Caco-2 (cell line): ENCODE measurements at regions not wholly inside any gene's neighbourhood (a gene's known extent, or its start where the extent isn't known, plus 50 kb on each side); places are given as distances from the start of the nearest gene placed in this dataset.

Experiments used
- BruUV-seq: library from RNA; stranded (reverse); fragments of 400-500 nt; replicated peaks from 2 replicates; lab custom pipeline; 2021; lab: Mats Ljungman, UMichigan
- CTCF ChIA-PET: fragments of 300-600 bp; sonication (Branson Sonifier 250); formaldehyde crosslinking; loops from one replicate; lab custom pipeline; 2022; ENCODE audit warnings: antibody characterized with exemption; lab: Charles Lee
- POLR2A ChIA-PET: fragments of 300-600 bp; sonication (Branson Sonifier 250); formaldehyde crosslinking; loops from one replicate; lab custom pipeline; 2022; ENCODE audit warnings: antibody characterized with exemption; lab: Charles Lee
- DNase-seq, 2 experiments: peaks; one replicate each; pipeline versions ENCODE4 v3.0.0 to v3.0.0-alpha.2; 2020 to 2022
- H3K27me3 ChIP-seq: replicated peaks from 2 replicates; pipeline ENCODE4 v1.6.0; 2011; ENCODE audit warnings: low read length; ENCODE audit not compliant: control insufficient read depth, insufficient read depth
- H3K36me3 ChIP-seq: 2 replicates; pipeline ENCODE4 v1.5.1; 2011; ENCODE audit warnings: low read length; ENCODE audit not compliant: control insufficient read depth, insufficient read depth
- H3K4me1 ChIP-seq: fragments of 250-450 bp; sonication (Bioruptor Pico); 2 replicates; pipeline ENCODE4 v1.5.1; 2020; ENCODE audit warnings: mild to moderate bottlenecking
- H3K4me3 ChIP-seq: 2 replicates; pipeline ENCODE4 v1.5.1; 2011; ENCODE audit warnings: low read depth, mild to moderate bottlenecking, control low read depth, low read length
- H3K9me3 ChIP-seq: fragments of 250-450 bp; sonication (Bioruptor Pico); 2 replicates; pipeline ENCODE4 v1.5.1; 2020; ENCODE audit warnings: mild to moderate bottlenecking, moderate library complexity
- H3K27ac Mint-ChIP-seq: one replicate; pipeline ENCODE4 v1.8.0; 2022; ENCODE audit warnings: mixed read lengths; ENCODE audit not compliant: unreplicated experiment
- H3K27me3 Mint-ChIP-seq: one replicate; pipeline ENCODE4 v1.8.0; 2022; ENCODE audit warnings: mixed read lengths; ENCODE audit not compliant: insufficient read depth, unreplicated experiment
- H3K36me3 Mint-ChIP-seq: one replicate; pipeline ENCODE4 v1.8.0; 2022; ENCODE audit warnings: mild to moderate bottlenecking, mixed read lengths; ENCODE audit not compliant: insufficient read depth, unreplicated experiment
- H3K4me1 Mint-ChIP-seq: one replicate; pipeline ENCODE4 v1.8.0; 2022; ENCODE audit warnings: low read depth, mixed read lengths; ENCODE audit not compliant: unreplicated experiment
- H3K4me3 Mint-ChIP-seq: one replicate; pipeline ENCODE4 v1.8.0; 2022; ENCODE audit warnings: mild to moderate bottlenecking, moderate library complexity, mixed read lengths; ENCODE audit not compliant: unreplicated experiment
- H3K9me3 Mint-ChIP-seq: one replicate; pipeline ENCODE4 v1.8.0; 2022; ENCODE audit warnings: mixed read lengths; ENCODE audit not compliant: unreplicated experiment
- CTCF ChIP-seq, 2 experiments: fragments of 200-600 bp in 1 of 2; IDR thresholded peaks; 1 replicate in 1 of 2; 2 replicates in 1 of 2; pipeline versions ENCODE4 v1.5.1 to v1.8.0; 2011 to 2022; ENCODE audit warnings: antibody characterized with exemption in 1 of 2, control low read depth in 1 of 2, inconsistent platforms in 1 of 2, low read depth in 1 of 2, low read length in 1 of 2, mild to moderate bottlenecking in 1 of 2, moderate library complexity in 1 of 2; ENCODE audit not compliant: insufficient read depth in 1 of 2, severe bottlenecking in 1 of 2, unreplicated experiment in 1 of 2
- intact Hi-C: fragments of 100-400 bp; cut with micrococcal nuclease; formaldehyde crosslinking; loops from one replicate; pipeline ENCODE4 v1.10.0; 2022; ENCODE audit not compliant: unreplicated experiment

GRCh38 chr15:27670486-27671209 is 428.5 kb downstream of the OCA2 start:
- ChIA-PET CTCF (no interaction called here), POLR2A (no interaction called here)
- Histone ChIP-seq H3K27me3 (no peaks in the 10 kb centered on the region), H3K4me1 (no peaks in the 10 kb centered on the region), H3K9me3 (no peaks in the 10 kb centered on the region), H3K36me3 (no peaks in the 10 kb centered on the region), H3K4me3 (no peak overlapping the region)
- H3K4me3 Mint-ChIP-seq, result no peak overlapping the region
- intact Hi-C loops, result no loop called here
- H3K4me1 Mint-ChIP-seq, result no peaks in the 10 kb centered on the region
- BruUV-seq, result no TSS peak
- peaks cover 6% of the 10 kb centered on the region for H3K27me3 Mint-ChIP-seq
- DNase-seq, result no peak
- TF ChIP-seq CTCF (IDR thresholded peaks at IDR 0.05; ENCODE audit: insufficient read depth in 1 of 2, low read depth in 1 of 2, low read length in 1 of 2, severe bottlenecking in 1 of 2, unreplicated experiment in 1 of 2), result no peak
- H3K36me3 Mint-ChIP-seq, result peaks cover 5% of the 10 kb centered on the region
- H3K27ac Mint-ChIP-seq, result no peak overlapping the region
- no peaks in the 10 kb centered on the region for H3K9me3 Mint-ChIP-seq

- H3K9me3 ChIP-seq, result no peaks in the 10 kb centered on the region
- H3K36me3 ChIP-seq, result no peaks in the 10 kb centered on the region
- Mint-ChIP-seq H3K9me3 (no peaks in the 10 kb centered on the region), H3K36me3 (peaks cover 5% of the 10 kb centered on the region), H3K27ac (no peak overlapping the region), H3K4me3 (no peak overlapping the region), H3K27me3 (peaks cover 6% of the 10 kb centered on the region), H3K4me1 (no peaks in the 10 kb centered on the region)
- H3K4me1 ChIP-seq, result no peaks in the 10 kb centered on the region
- intact Hi-C loops, result no loop called here
- POLR2A ChIA-PET, result no interaction called here
- BruUV-seq, result no TSS peak
- DNase-seq, result no peak
- no peak overlapping the region for H3K4me3 ChIP-seq
- no peaks in the 10 kb centered on the region for H3K27me3 ChIP-seq
- TF ChIP-seq CTCF (IDR thresholded peaks at IDR 0.05; ENCODE audit: insufficient read depth in 1 of 2, low read depth in 1 of 2, low read length in 1 of 2, severe bottlenecking in 1 of 2, unreplicated experiment in 1 of 2), result no peak
- CTCF ChIA-PET, result no interaction called here
These were observed 429.5 kb downstream of the OCA2 start for GRCh38 chr15:27669641-27670040.

- no peaks in the 10 kb centered on the region for H3K9me3 ChIP-seq
- H3K4me1 Mint-ChIP-seq, result no peaks in the 10 kb centered on the region
- no TSS peak for BruUV-seq
- H3K36me3 ChIP-seq, result no peaks in the 10 kb centered on the region
- POLR2A ChIA-PET, result no interaction called here
- peaks cover 5% of the 10 kb centered on the region for H3K36me3 Mint-ChIP-seq
- TF ChIP-seq CTCF (IDR thresholded peaks at IDR 0.05; ENCODE audit: insufficient read depth in 1 of 2, low read depth in 1 of 2, low read length in 1 of 2, severe bottlenecking in 1 of 2, unreplicated experiment in 1 of 2), result no peak
- intact Hi-C loops, result no loop called here
- DNase-seq, result no peak
- H3K27me3 ChIP-seq, result no peaks in the 10 kb centered on the region
- no peak overlapping the region for H3K4me3 ChIP-seq
- H3K4me3 Mint-ChIP-seq, result no peak overlapping the region
- H3K4me1 ChIP-seq, result no peaks in the 10 kb centered on the region
- CTCF ChIA-PET, result no interaction called here
- peaks cover 4% of the 10 kb centered on the region for H3K9me3 Mint-ChIP-seq
- peaks cover 6% of the 10 kb centered on the region for H3K27me3 Mint-ChIP-seq
- H3K27ac Mint-ChIP-seq, result no peak overlapping the region
These were observed 430.5 kb downstream of the OCA2 start for GRCh38 chr15:27668471-27669220.
